Erythroblast (primary cell): ENCODE measurements at regions not wholly inside any gene's neighbourhood (a gene's known extent, or its start where the extent isn't known, plus 50 kb on each side); places are given as distances from the start of the nearest gene placed in this dataset.

Source experiments
- DNase-seq, 2 experiments: peaks; one replicate each; lab custom pipeline; 2025; lab: John Stamatoyannopoulos, UW
- GATA1 ChIP-seq: IDR thresholded peaks from 2 replicates; pipeline ENCODE4 v1.6.1; 2011; ENCODE audit warnings: low read depth, mild to moderate bottlenecking, control low read depth, low read length, moderate library complexity
- POLR2A ChIP-seq: IDR thresholded peaks from 2 replicates; pipeline ENCODE4 v1.6.1; 2011; ENCODE audit warnings: mild to moderate bottlenecking, low read length

DNA sequence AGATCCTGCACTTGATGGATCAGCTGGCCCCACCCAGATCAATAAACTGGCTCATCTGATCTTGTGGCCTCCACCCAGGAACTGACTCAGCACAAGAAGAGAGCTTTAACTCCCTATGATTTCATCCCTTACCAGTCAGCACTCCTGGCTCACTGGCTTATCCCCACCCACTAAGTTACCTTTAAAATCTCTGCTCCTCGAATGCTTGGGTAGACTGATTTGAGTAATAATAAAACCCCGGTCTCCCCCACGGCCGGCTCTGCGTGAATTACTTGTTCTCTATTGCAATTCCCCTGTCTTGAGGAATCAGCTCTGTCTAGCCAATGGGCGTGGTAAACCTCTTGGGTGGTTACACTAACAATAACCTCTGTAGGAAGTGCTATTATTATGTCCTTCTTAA lies 83.7 kb downstream of the MBL2 start:
- no peak for TF ChIP-seq POLR2A
- TF ChIP-seq GATA1, result no peak
- no peak for DNase-seq

DNA sequence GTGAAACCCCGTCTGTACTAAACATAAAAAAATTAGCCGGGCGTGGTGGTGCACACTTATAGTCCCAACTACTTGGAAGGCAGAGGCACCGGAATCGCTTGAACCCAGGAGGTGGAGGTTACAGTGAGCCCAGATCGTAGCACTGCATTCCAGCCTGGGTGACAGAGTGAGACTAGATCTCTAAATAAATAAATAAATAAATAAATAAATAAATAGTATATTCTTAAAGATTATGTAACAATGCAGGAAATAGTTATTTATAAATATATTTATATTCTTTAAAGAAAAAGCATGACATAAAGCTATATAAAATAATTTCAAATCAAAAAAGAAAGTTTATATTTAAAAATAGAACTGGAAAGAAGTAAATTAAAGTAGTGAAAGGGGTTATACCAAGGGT lies 76.4 kb downstream of the MBL2 start:
- no peak for DNase-seq
- TF ChIP-seq GATA1 (no peak), POLR2A (no peak)

DNA sequence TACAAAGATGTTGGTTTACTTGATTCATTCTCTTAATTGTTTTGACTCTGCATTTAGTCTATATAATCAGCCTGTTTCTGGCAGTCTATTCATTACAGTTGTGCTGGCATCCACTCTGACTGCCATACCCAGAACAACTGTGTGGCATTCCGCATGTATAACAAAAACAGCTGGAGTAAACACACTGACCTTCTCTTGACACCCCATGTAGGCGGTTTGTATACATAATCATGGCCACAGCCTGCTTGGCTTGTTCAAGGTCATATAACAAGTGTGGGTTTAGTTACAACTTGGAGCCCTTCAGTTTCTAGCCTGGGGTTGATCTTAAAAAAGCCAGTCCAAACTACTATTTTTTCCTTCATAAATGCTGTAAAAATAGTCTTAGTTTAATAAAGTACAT lies 70.9 kb downstream of the MBL2 start:
- no peak for DNase-seq
- no peak for TF ChIP-seq GATA1
- TF ChIP-seq POLR2A, result no peak

DNA sequence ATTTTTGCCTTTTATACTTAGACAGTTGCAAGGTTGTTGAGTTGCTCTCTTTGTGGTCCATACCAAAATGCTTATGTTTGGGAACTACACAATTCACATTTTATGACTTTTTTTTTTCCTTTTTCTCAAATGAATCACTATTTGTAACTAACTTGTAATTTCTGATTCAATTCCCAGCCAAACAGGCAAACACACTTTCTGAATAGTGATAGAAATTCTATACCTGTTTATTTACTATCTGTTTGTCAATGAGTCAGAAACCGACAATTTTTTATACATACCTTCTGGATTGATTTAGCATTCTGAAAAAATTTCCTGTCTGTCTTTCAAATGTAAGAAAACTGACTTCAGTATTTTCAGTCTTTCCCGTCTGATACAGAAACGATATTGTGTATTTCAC lies 69.1 kb downstream of the MBL2 start:
- TF ChIP-seq POLR2A, result no peak
- no peak for DNase-seq

DNA sequence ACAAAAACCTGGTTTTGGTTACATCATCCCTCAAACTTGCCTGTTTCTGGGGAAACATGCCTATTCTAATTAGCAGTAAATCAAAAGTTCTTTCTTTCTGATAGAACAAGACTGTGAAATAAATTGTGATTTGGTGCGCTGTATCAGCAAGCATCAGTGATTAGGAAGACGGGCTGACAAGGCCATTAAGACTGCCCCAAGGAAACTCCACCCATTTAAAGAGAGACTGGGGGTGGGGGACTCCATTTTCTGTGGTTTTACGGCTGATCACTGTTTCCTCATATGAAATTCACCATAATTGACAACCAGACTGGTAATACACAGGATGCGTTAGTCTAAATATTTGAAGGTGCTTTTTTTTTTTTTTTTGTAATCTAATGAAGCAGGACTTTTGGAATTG lies 68.7 kb downstream of the MBL2 start:
- no peak for DNase-seq
- TF ChIP-seq POLR2A (no peak), GATA1 (no peak)

DNA sequence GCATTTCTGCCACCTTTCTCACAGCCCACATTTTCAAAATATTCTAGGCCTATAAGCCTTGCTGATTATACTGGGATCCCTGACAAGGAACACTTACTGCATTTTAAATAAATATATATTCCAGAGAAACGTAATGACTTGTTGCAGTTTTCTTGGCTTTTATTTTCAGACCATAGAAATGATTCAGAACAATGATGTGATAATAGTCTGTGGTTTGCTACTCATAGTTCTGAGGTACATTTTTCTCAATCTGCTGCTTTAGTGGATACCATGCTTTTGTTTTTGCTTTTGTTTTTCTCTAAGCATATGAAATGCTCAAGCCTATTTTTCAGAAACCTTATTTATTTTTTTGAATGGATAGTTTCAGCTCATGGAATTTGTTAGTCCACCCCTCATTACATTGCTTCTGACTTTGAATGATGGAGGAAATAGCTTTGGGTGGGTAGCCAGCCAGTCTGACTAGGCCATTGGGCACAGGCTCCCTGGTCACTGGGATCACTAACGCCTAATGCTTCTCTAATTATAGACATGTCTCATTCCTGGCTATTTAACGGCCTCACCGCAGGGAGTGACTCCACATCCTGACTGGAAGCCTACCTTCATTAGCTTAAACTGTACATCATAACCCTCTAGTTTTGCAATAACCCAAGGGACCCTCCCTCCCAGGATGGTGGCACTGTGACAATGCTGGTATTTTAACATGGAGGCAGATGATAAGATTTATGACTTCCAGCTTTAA lies 66.1 kb downstream of the MBL2 start:
- DNase-seq, result no peak
- TF ChIP-seq POLR2A (no peak), GATA1 (no peak)
